ENCODE measurements at regions not wholly inside any gene's neighbourhood (a gene's known extent, or its start where the extent isn't known, plus 50 kb on each side); places are given as distances from the start of the nearest gene placed in this dataset.

GRCh38 chr17:73956595-73957465 is 246.6 kb upstream of the RPL38 start:
- peaks cover 20% of the 10 kb centered on the region for H3K9me3 Mint-ChIP-seq
- no peak overlapping the region for H3K27ac Mint-ChIP-seq
- peak; percentile 91 for DNase-seq (ENCODE audit: low spot score)
- peak; percentile 86 for ATAC-seq
- no peak overlapping the region for H3K4me3 Mint-ChIP-seq
- TF ChIP-seq FOXK1 (CRISPR knock-in tag; IDR thresholded peaks at IDR 0.05): no peak
- no peak for TF ChIP-seq SMAD4 (CRISPR knock-in tag; IDR thresholded peaks at IDR 0.05)
- 0 out of 2 replicates have a peak, but pooled peaks have one; percentile 24 for TF ChIP-seq ZNF281 (CRISPR knock-in tag; IDR thresholded peaks at IDR 0.05)
- TF ChIP-seq E2F5 (CRISPR knock-in tag; IDR thresholded peaks at IDR 0.05): no peak
- TF ChIP-seq E2F4 (CRISPR knock-in tag; IDR thresholded peaks at IDR 0.05; ENCODE audit: borderline replicate concordance, low read depth): no peak
- 0 out of 2 replicates have a peak, but pooled peaks have one; percentile 10 for TF ChIP-seq FOXP1 (CRISPR knock-in tag; IDR thresholded peaks at IDR 0.05; ENCODE audit: borderline replicate concordance)
- TF ChIP-seq CTCF (IDR thresholded peaks at IDR 0.05): peak; percentile 74
- TF ChIP-seq ZMAT4 (CRISPR knock-in tag; IDR thresholded peaks at IDR 0.05): no peak
- ChIA-PET POLR2A (no interaction called here), CTCF (interaction anchor here (0.5 to 1.5 kb wide), 16 partner anchors 9 to 310 kb away, joined by 3 to 7 read pairs (median 4); no protein-coding TSS in a partner anchor)
- H3K4me1 Mint-ChIP-seq: peaks cover 4% of the 10 kb centered on the region
- H3K27me3 Mint-ChIP-seq (ENCODE audit: low read depth): peaks cover 18% of the 10 kb centered on the region
- H3K36me3 Mint-ChIP-seq: peaks cover 12% of the 10 kb centered on the region

- POLR2A ChIA-PET: no interaction called here
- Mint-ChIP-seq H3K9me3 (peaks cover 25% of the 10 kb centered on the region), H3K36me3 (peaks cover 12% of the 10 kb centered on the region), H3K27me3 (ENCODE audit: low read depth) (peaks cover 13% of the 10 kb centered on the region), H3K4me3 (no peak overlapping the region), H3K27ac (no peak overlapping the region), H3K4me1 (no peaks in the 10 kb centered on the region)
- no peak for DNase-seq (ENCODE audit: low spot score)
- TF ChIP-seq SMAD4 (CRISPR knock-in tag; IDR thresholded peaks at IDR 0.05) (no peak), ZNF219 (CRISPR knock-in tag; IDR thresholded peaks at IDR 0.05; ENCODE audit: borderline replicate concordance) (no peak), ZNF671 (CRISPR knock-in tag; IDR thresholded peaks at IDR 0.05) (no peak), ETV6 (CRISPR knock-in tag; IDR thresholded peaks at IDR 0.05) (no peak), ESRRA (CRISPR knock-in tag; IDR thresholded peaks at IDR 0.05; ENCODE audit: borderline replicate concordance) (no peak)
- ATAC-seq: no peak
- CTCF ChIA-PET: interaction anchor here (0.7 to 1.5 kb wide), 5 partner anchors 51 to 311 kb away, joined by 3 to 7 read pairs (median 4); no protein-coding TSS in a partner anchor
These were observed 245.9 kb upstream of the RPL38 start for GRCh38 chr17:73957564-73957963.

GRCh38 chr17:73958453-73958852 is 245.0 kb upstream of the RPL38 start:
- H3K4me3 Mint-ChIP-seq: no peak overlapping the region
- peaks cover 13% of the 10 kb centered on the region for H3K27me3 Mint-ChIP-seq (ENCODE audit: low read depth)
- peaks cover 25% of the 10 kb centered on the region for H3K9me3 Mint-ChIP-seq
- CTCF ChIA-PET: interaction anchor here (0.9 to 1.5 kb wide), 3 partner anchors 56 to 241 kb away, joined by 3 to 4 read pairs (median 3); no protein-coding TSS in a partner anchor
- H3K36me3 Mint-ChIP-seq: peaks cover 12% of the 10 kb centered on the region
- no peaks in the 10 kb centered on the region for H3K4me1 Mint-ChIP-seq
- POLR2A ChIA-PET: no interaction called here
- no peak for DNase-seq (ENCODE audit: low spot score)
- no peak overlapping the region for H3K27ac Mint-ChIP-seq
- ATAC-seq: no peak
- no peak for TF ChIP-seq ZNF138 (CRISPR knock-in tag; conservative IDR thresholded peaks at IDR 0.05)
- TF ChIP-seq JAZF1 (CRISPR knock-in tag; IDR thresholded peaks at IDR 0.05): no peak
- no peak for TF ChIP-seq HMGXB4 (CRISPR knock-in tag; IDR thresholded peaks at IDR 0.05)
- TF ChIP-seq NR2C2 (CRISPR knock-in tag; IDR thresholded peaks at IDR 0.05): no peak
- TF ChIP-seq NFATC4 (CRISPR knock-in tag; IDR thresholded peaks at IDR 0.05): no peak
- no peak for TF ChIP-seq NFYB (CRISPR knock-in tag; conservative IDR thresholded peaks at IDR 0.05; ENCODE audit: low read depth)
- no peak for TF ChIP-seq ZNF396 (CRISPR knock-in tag; IDR thresholded peaks at IDR 0.05; ENCODE audit: borderline replicate concordance)
- no peak for TF ChIP-seq JUN (CRISPR knock-in tag; IDR thresholded peaks at IDR 0.05)
- no peak for TF ChIP-seq TCF7 (CRISPR knock-in tag; IDR thresholded peaks at IDR 0.05; ENCODE audit: low read depth)
- no peak for TF ChIP-seq MXD4 (CRISPR knock-in tag; IDR thresholded peaks at IDR 0.05; ENCODE audit: borderline replicate concordance)
- no peak for TF ChIP-seq FOXP1 (CRISPR knock-in tag; IDR thresholded peaks at IDR 0.05; ENCODE audit: borderline replicate concordance)
- no peak for TF ChIP-seq SOX15 (CRISPR knock-in tag; IDR thresholded peaks at IDR 0.05)
